Esophagus squamous epithelium (tissue), 4 donors: ENCODE measurements at regions not wholly inside any gene's neighbourhood (a gene's known extent, or its start where the extent isn't known, plus 50 kb on each side); places are given as distances from the start of the nearest gene placed in this dataset.

Source experiments
- POLR2A ChIP-seq, 4 donors: fragments of 450-650 bp; IDR thresholded peaks; one replicate each; pipeline ENCODE4 v1.6.1; 2017; ENCODE audit warnings: antibody characterized with exemption in 4 of 4, mild to moderate bottlenecking in 4 of 4, moderate library complexity in 3 of 4
- TF ChIP-seq, protein P1 (sequence below), 6 experiments: fragments of 450-650 bp in 4 of 6; fragments of 200-600 bp in 2 of 6; sonication (generic) in 2 of 6; IDR thresholded peaks; one replicate each; pipeline ENCODE4 v1.5.1; 2016 to 2019; ENCODE audit warnings: antibody characterized with exemption in 6 of 6, mild to moderate bottlenecking in 4 of 6, moderate library complexity in 4 of 6

DNA sequence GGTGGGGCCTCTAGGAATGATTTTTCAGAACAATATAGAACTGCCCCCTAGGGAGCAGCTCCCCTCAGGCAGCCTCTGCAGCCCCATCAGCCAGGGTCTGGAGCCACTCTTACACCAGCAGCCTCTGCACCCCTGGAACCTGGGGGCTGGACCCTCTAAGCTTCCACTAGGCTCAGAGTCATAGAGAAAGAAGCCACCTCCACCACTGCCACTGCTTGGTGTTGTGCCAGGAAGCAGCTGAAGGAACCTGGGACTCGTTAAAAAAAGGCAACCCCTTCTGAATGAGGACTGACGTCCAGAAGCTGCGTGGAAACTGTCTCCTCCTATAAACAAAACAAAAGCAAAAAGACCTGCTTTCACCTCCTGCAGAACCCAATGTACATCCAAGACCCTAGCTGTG lies 98.1 kb upstream of the HS6ST1 start:
- TF ChIP-seq, protein P1, sequence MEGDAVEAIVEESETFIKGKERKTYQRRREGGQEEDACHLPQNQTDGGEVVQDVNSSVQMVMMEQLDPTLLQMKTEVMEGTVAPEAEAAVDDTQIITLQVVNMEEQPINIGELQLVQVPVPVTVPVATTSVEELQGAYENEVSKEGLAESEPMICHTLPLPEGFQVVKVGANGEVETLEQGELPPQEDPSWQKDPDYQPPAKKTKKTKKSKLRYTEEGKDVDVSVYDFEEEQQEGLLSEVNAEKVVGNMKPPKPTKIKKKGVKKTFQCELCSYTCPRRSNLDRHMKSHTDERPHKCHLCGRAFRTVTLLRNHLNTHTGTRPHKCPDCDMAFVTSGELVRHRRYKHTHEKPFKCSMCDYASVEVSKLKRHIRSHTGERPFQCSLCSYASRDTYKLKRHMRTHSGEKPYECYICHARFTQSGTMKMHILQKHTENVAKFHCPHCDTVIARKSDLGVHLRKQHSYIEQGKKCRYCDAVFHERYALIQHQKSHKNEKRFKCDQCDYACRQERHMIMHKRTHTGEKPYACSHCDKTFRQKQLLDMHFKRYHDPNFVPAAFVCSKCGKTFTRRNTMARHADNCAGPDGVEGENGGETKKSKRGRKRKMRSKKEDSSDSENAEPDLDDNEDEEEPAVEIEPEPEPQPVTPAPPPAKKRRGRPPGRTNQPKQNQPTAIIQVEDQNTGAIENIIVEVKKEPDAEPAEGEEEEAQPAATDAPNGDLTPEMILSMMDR (IDR thresholded peaks at IDR 0.05) = no peak
- no peak for TF ChIP-seq POLR2A (IDR thresholded peaks at IDR 0.05)
